ENCODE measurements at regions not wholly inside any gene's neighbourhood (a gene's known extent, or its start where the extent isn't known, plus 50 kb on each side); places are given as distances from the start of the nearest gene placed in this dataset.

DNA sequence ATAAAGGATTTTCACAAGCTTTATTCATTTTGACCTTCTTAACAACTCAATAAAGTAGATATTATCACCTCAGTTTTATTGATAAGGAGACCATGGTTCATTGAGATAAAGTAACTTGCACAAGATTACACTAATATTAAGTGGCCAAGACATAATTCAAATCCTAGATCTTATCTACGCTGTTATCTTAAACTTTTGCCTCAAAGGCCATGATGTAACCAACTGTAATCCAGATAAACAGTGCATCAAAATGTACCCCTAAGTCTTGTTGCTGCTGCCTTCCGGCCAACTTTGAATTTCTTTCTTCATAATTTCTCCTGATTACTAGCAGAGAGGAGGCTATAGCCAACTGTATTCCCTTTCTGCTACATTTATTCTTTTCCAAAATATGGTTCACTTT is 1094.8 kb upstream of the PIK3C3 start:
- ATAC-seq: no peak
- DNase-seq (ENCODE audit: low spot score): no peak

- ATAC-seq (no peak), DNase-seq (ENCODE audit: low spot score) (no peak)
Measured at GRCh38 chr18:40855661-40856060, 1099.4 kb upstream of the PIK3C3 start.

DNA sequence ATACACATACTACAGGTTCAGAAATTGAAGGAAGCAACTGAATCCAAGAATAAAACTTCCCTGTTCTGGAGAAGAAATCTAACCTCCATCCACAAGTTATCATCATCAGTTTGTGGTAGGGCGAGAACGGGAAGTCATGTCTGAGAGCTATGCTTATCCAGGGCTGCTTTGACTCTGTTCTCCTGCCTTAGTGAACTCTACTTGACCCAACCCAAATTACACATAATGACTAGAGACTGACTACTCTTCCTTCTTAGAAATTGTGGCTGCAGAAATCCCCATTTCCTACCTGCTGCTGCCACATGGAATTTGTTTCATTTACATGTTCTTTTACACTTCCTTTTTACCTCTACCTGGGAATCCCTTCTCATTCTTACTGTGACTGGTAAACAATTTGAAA is 1102.6 kb upstream of the PIK3C3 start:
- ATAC-seq (no peak), DNase-seq (ENCODE audit: low spot score) (no peak)

- no peak for DNase-seq (ENCODE audit: low spot score)
- ATAC-seq: no peak
Measured at GRCh38 chr18:40851014-40851429, 1104.0 kb upstream of the PIK3C3 start.

GRCh38 chr18:40849886-40850285 is 1105.1 kb upstream of the PIK3C3 start:
- no peak for ATAC-seq

DNA sequence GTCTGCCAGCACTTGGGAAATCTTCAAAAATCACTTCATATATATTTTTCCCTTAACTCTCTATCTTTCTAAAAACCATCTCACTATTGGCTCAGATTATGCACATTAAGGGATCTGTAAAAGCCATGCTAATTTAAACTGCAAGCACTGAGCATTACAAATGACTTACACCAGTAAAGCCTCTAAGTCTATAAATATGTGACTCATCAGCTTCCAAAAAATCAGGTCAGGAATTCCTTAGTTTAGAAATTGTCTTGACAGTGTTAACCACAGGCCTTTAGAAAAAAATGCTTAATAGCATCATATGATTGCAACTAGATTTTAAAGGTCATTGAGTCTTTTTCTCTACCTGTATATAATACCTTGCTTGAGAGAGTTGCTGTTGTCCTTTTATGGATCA is 1113.6 kb upstream of the PIK3C3 start:
- ATAC-seq (no peak), DNase-seq (ENCODE audit: low spot score) (no peak)

More at GRCh38 chr18:40849886-40850285, 1105.1 kb upstream of the PIK3C3 start:
- no peak for DNase-seq (ENCODE audit: low spot score)

- DNase-seq (ENCODE audit: low spot score) (no peak), ATAC-seq (no peak)
Measured at GRCh38 chr18:40841063-40841462, 1114.0 kb upstream of the PIK3C3 start.

DNA sequence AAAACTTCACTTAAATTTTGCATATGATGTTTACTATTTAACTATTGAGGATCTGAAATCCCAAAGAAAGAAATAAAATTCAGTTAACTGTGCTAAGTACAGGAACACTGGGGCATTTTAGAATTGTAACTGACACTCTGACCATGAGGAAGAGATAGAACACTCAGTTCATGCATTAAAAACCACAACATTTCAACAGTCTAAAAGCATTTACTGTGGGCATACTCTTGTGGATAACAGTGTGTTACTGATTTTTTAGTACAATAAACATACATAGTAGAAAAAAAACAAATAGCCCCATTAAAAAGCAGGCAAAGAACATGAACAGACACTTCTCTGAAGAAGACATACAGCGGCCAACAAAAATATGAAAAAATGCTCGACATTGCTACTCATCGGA is 1122.7 kb upstream of the PIK3C3 start:
- no peak for ATAC-seq

DNA sequence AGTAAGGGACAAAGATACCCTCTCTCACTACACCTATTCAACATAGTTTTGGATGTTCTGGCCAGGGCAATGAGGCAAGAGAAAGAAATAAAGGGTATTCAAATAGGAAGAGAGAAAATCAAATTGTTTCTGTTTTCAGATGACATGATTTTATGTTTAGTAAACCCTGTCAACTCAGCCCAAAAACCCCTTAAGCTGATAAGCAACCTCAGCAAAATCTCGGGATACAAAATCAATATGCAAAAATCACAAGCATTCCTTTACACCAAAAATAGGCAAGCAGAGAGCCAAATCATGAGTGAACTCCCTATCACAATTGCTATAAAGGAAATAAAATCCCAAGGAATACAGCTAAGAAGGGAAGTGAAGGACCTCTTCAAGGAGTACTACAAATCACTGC is 1130.7 kb upstream of the PIK3C3 start:
- DNase-seq (ENCODE audit: low spot score) (no peak), ATAC-seq (no peak)

More for the DNA sequence above, 1122.7 kb upstream of the PIK3C3 start:
- no peak for DNase-seq (ENCODE audit: low spot score)

- DNase-seq (ENCODE audit: low spot score): no peak
Measured at GRCh38 chr18:40821596-40822243, 1133.3 kb upstream of the PIK3C3 start.

GRCh38 chr18:40812981-40813515 is 1142.0 kb upstream of the PIK3C3 start:
- DNase-seq (ENCODE audit: low spot score) (no peak), ATAC-seq (no peak)

More at GRCh38 chr18:40821596-40822243, 1133.3 kb upstream of the PIK3C3 start:
- no peak for ATAC-seq

DNA sequence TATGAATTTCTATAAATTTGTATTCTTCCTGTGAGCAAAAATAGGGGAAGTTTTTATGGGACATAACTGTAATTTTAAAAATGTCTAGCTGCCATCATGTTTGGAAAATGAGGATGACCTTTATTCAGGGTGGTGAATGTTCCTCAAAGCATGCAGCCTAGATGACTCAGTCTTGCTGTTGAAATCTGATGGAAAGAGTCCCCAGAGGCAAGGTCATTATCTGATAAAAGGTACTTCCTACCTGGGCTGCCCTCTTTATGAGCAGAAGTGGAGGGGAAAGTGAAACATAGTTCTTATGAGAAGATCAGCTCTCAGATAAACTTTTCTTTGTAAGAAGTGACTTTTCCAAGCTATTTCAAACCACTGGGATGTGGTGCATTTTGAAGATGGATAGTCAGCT is 1144.7 kb upstream of the PIK3C3 start:
- ATAC-seq (no peak), DNase-seq (ENCODE audit: low spot score) (no peak)

GRCh38 chr18:40789286-40789685 is 1165.7 kb upstream of the PIK3C3 start:
- no peak for ATAC-seq

DNA sequence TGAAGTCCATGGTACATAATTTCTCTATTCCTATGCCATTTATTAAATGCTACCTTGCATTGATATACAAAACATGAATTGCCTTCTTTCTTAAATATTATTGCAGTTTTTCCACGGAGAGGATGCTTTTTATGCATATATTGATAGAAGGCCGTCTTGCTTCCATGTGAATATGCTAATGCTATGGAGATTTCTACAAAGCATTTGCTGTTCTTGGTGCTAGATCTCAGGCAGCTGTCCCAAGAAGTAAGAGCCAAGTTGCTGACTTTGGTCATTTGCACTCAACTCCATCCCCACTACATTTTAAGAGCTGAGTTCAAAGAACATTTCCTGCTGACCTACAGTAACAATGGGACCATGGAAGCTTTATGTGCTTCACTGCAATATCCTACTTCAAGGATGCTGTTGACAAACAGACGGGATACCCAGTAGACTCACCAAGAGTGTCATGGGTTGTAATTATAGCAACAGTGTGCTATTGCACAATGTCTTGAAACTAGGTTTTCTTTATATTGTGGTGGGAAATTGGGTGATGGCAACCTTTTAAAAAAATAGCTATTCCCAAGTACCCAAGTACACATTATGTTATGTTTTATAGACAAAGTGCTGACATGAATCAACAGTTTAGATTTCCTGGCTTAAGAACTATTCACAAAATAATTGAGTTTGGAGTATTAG is 1172.4 kb upstream of the PIK3C3 start:
- DNase-seq (ENCODE audit: low spot score) (no peak), ATAC-seq (no peak)

More at GRCh38 chr18:40789286-40789685, 1165.7 kb upstream of the PIK3C3 start:
- no peak for DNase-seq (ENCODE audit: low spot score)

DNA sequence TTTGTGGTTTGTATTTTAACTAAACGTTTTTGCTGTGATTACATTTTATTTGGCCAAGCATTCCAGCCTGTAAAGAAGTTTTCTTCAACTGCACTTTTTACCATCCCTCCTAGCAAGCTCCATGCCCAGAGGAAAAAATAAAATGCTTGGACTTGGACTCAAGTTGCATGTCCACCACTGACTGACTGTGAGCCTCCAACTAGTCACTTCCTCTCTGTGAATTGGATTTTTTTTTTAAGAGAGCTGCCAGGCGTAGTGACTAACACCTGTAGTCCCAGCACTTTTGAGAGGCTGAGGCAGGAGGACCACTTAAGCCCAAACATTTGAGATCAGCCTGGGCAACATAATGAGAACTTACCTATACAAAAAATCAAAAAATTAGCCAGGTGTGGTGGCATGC is 1185.2 kb upstream of the PIK3C3 start:
- no peak for ATAC-seq
- no peak for DNase-seq (ENCODE audit: low spot score)

DNA sequence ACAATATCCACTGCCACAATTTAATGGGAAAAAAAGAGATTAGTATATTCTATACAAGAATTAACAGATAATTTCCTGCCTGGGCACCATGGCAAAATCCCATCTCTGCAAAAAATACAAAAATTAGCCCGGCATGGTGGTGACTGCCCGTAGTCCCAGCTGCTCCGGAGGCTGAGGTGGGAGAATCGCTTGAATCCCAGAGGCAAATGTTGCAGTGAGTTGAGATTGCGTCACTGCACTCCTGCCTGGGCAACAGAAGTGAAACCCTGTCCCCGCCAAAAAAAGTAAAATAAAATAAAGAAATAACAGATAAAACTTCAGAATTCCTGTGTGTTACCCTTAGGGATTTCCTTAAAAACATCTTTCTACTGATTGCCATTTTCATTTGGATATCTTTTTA is 1194.8 kb upstream of the PIK3C3 start:
- DNase-seq (ENCODE audit: low spot score) (no peak), ATAC-seq (no peak)

DNA sequence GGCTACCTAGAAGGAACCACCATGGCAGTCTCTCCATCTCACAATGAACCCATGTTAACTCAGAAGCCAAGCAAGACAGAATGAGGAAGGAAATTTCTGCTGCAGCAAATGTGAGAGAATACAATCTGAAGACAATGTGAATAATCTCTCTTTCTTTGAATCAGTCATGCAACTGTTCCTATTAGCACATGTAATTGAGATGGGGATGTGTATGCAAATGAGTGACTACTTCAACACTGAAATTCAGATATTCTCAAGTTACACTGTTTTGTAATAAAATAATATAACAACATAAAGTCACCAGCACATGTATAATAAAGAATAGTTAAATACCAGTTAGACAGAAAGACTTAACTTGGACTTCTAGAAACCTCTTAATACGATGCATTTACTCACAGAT is 1200.6 kb upstream of the PIK3C3 start:
- DNase-seq (ENCODE audit: low spot score): no peak

DNA sequence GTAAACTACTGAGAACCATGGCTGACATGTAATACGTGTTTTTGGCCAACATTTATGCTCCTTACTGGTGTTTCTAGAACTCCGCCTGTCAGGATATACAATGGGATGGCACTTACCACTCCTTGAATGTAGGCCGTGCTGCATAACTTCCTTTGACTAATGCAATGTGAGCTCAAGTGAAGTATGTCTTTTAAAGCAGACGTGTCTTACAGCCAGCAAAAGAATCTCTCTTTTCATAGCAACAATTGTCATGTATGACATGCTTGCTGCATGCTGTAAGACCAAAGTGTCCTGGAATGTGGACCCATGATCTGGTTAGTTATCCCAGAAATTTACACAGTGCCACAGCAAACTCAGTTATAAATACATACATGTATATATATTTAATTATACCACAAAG is 1202.7 kb upstream of the PIK3C3 start:
- no peak for DNase-seq (ENCODE audit: low spot score)
- ATAC-seq: no peak

More for the DNA sequence above, 1200.6 kb upstream of the PIK3C3 start:
- ATAC-seq: no peak

GRCh38 chr18:40751186-40751585 is 1203.8 kb upstream of the PIK3C3 start:
- ATAC-seq (no peak), DNase-seq (ENCODE audit: low spot score) (no peak)

GRCh38 chr18:40739029-40739428 is 1216.0 kb upstream of the PIK3C3 start:
- DNase-seq (ENCODE audit: low spot score) (no peak), ATAC-seq (no peak)

- no peak for DNase-seq (ENCODE audit: low spot score)
- ATAC-seq: no peak
Measured at GRCh38 chr18:40738321-40738880, 1216.6 kb upstream of the PIK3C3 start.

DNA sequence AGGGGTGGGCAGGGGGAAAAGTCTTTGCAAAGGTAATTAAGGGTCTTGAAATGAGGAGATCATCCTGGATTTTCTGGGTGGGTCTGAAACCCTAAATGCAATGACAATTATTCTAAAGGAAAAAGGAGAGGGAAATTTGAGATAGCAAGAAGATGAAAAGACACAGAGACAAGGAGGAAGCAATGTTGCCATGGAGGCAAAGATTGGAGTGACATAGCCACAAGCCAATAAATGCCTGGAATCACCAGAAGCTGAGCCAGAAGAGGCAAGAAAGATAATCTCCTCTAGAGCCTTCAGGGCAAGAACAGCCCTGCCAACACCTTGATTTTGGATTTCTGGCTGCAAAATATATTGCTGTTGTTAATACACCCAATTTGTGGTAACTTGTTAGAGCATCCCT is 1246.3 kb upstream of the PIK3C3 start:
- DNase-seq (ENCODE audit: low spot score) (no peak), ATAC-seq (no peak)
